GM18517 (cell line): ENCODE measurements at regions not wholly inside any gene's neighbourhood (a gene's known extent, or its start where the extent isn't known, plus 50 kb on each side); places are given as distances from the start of the nearest gene placed in this dataset.

Experiments used
- ATAC-seq: cut with Tn5 transposase; IDR thresholded peaks from one replicate; pipeline ENCODE4 v1.9.1; 2021; ENCODE audit warnings: mild to moderate bottlenecking, moderate library complexity; ENCODE audit not compliant: unreplicated experiment

- no peak for ATAC-seq
These were observed 269.8 kb downstream of the CDC5L start for GRCh38 chr6:44657206-44657819.

GRCh38 chr6:44658571-44658970, 271.1 kb downstream of the CDC5L start:
- ATAC-seq = no peak

GRCh38 chr6:44659726-44660125, 272.2 kb downstream of the CDC5L start:
- no peak for ATAC-seq

GRCh38 chr6:44660561-44661220, 273.2 kb downstream of the CDC5L start:
- ATAC-seq = no peak

- ATAC-seq = no peak
These were observed 273.9 kb downstream of the CDC5L start for GRCh38 chr6:44661221-44662008.

- ATAC-seq = no peak
These were observed 275.1 kb downstream of the CDC5L start for GRCh38 chr6:44662461-44663121.

GRCh38 chr6:44663860-44664634, 276.5 kb downstream of the CDC5L start:
- ATAC-seq = no peak

- ATAC-seq = no peak
These were observed 277.2 kb downstream of the CDC5L start for GRCh38 chr6:44664716-44665115.

- ATAC-seq = no peak
These were observed 277.6 kb downstream of the CDC5L start for GRCh38 chr6:44665143-44665542.

- no peak for ATAC-seq
These were observed 278.2 kb downstream of the CDC5L start for GRCh38 chr6:44665683-44666082.

GRCh38 chr6:44666324-44666723, 278.8 kb downstream of the CDC5L start:
- no peak for ATAC-seq

GRCh38 chr6:44667226-44667625, 279.7 kb downstream of the CDC5L start:
- ATAC-seq = no peak

- ATAC-seq = no peak
These were observed 280.3 kb downstream of the CDC5L start for GRCh38 chr6:44667668-44668390.

GRCh38 chr6:44668391-44668930, 281.0 kb downstream of the CDC5L start:
- ATAC-seq = no peak

- no peak for ATAC-seq
These were observed 281.7 kb downstream of the CDC5L start for GRCh38 chr6:44668976-44669934.

GRCh38 chr6:44670146-44670545, 282.6 kb downstream of the CDC5L start:
- ATAC-seq = no peak

GRCh38 chr6:44671333-44671732, 283.8 kb downstream of the CDC5L start:
- ATAC-seq = no peak

- ATAC-seq = no peak
These were observed 284.6 kb downstream of the CDC5L start for GRCh38 chr6:44672086-44672485.

- ATAC-seq = no peak
These were observed 285.3 kb downstream of the CDC5L start for GRCh38 chr6:44672841-44673240.
